ENCODE measurements at regions not wholly inside any gene's neighbourhood (a gene's known extent, or its start where the extent isn't known, plus 50 kb on each side); places are given as distances from the start of the nearest gene placed in this dataset.

- Histone ChIP-seq H3K4me3 (no peak overlapping the region), H3K9me3 (no peaks in the 10 kb centered on the region), H3K36me3 (no peaks in the 10 kb centered on the region), H3K4me1 (no peaks in the 10 kb centered on the region), H3K27me3 (no peaks in the 10 kb centered on the region), H3K27ac (no peak overlapping the region)
- WGBS (ENCODE audit: insufficient coverage, low coverage, low lambda C conversion rate, missing lambda C conversion rate), result no CpG with 5 or more reads among the region's 34 CpGs
- no peak for TF ChIP-seq POLR2A (IDR thresholded peaks at IDR 0.05)
- no peak for TF ChIP-seq CTCF (IDR thresholded peaks at IDR 0.05)
- DNase-seq (peak in 2 of 3 donors; percentile 15 to 37), ATAC-seq (no peak)
- intact Hi-C loops (cut with DNase I), result no loop called here
Measured at GRCh38 chr13:79119578-79120107, 286.4 kb downstream of the RBM26 start.

GRCh38 chr13:79112016-79112415 is 294.0 kb downstream of the RBM26 start:
- H3K9me3 ChIP-seq, result no peaks in the 10 kb centered on the region
- intact Hi-C loops (cut with DNase I), result no loop called here

GRCh38 chr13:79108914-79109643 is 297.0 kb downstream of the RBM26 start:
- Histone ChIP-seq H3K36me3 (no peaks in the 10 kb centered on the region), H3K4me3 (no peak overlapping the region), H3K9me3 (no peaks in the 10 kb centered on the region), H3K4me1 (no peaks in the 10 kb centered on the region), H3K27ac (no peak overlapping the region), H3K27me3 (no peaks in the 10 kb centered on the region)
- TF ChIP-seq POLR2A (IDR thresholded peaks at IDR 0.05) (no peak), CTCF (IDR thresholded peaks at IDR 0.05) (no peak)
- WGBS (ENCODE audit: insufficient coverage, low coverage, low lambda C conversion rate, missing lambda C conversion rate), result 73% methylated on average over 1 of the region's 1 CpG
- intact Hi-C loops (cut with DNase I), result no loop called here
- DNase-seq (no peak), ATAC-seq (no peak)

More at GRCh38 chr13:79112016-79112415, 294.0 kb downstream of the RBM26 start:
- no peaks in the 10 kb centered on the region for H3K4me1 ChIP-seq
- no peak overlapping the region for H3K4me3 ChIP-seq
- DNase-seq (no peak), ATAC-seq (no peak)
- no peak overlapping the region for H3K27ac ChIP-seq
- no peaks in the 10 kb centered on the region for H3K27me3 ChIP-seq
- H3K36me3 ChIP-seq, result no peaks in the 10 kb centered on the region
- TF ChIP-seq POLR2A (IDR thresholded peaks at IDR 0.05) (no peak), CTCF (IDR thresholded peaks at IDR 0.05) (no peak)

- no peak for TF ChIP-seq CTCF (IDR thresholded peaks at IDR 0.05)
- no peak for TF ChIP-seq POLR2A (IDR thresholded peaks at IDR 0.05)
- no peaks in the 10 kb centered on the region for H3K4me1 ChIP-seq
- no peaks in the 10 kb centered on the region for H3K9me3 ChIP-seq
- DNase-seq, result no peak
- no peaks in the 10 kb centered on the region for H3K36me3 ChIP-seq
- no peak for ATAC-seq
- no peaks in the 10 kb centered on the region for H3K27me3 ChIP-seq
- 48% methylated on average over 4 of the region's 4 CpGs for WGBS (ENCODE audit: insufficient coverage, low coverage, low lambda C conversion rate, missing lambda C conversion rate)
- no peak overlapping the region for H3K27ac ChIP-seq
- no peak overlapping the region for H3K4me3 ChIP-seq
- intact Hi-C loops (cut with DNase I), result no loop called here
Measured at GRCh38 chr13:79098596-79098995, 307.5 kb downstream of the RBM26 start.
